ENCODE measurements at regions not wholly inside any gene's neighbourhood (a gene's known extent, or its start where the extent isn't known, plus 50 kb on each side); places are given as distances from the start of the nearest gene placed in this dataset.

DNA sequence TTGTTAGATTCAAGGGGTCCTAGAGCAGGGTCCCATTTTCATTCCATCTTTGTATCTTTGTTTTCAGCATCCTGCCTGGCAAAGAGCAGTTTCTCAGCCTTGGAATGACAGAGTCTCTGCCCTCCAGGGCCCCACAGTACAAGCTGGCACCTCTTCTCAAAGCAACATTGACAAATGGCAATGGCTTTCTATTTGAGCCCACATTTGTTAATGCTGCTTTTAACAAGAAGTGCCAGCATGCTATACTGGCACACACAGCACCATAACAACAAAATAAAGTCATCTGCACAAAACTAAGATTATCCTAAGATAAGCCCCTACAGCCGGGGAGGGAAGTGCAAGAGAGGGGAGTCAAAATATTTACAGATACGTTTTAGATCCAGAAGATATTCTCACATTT lies 309.7 kb upstream of the C11orf87 start:
- no peaks in the 10 kb centered on the region for H3K9me1 ChIP-seq (ENCODE audit: control insufficient read depth, insufficient read depth, low read length)
- H3K27me3 ChIP-seq (ENCODE audit: control insufficient read depth in 2 of 2, insufficient read depth in 2 of 2, low read length in 2 of 2), result no peaks in the 10 kb centered on the region
- FAIRE-seq (no peak), ATAC-seq (no peak), DNase-seq (ENCODE audit: extremely low read depth in 1 of 4, low spot score in 3 of 4) (no peak)
- BruUV-seq (replicated peaks), result no TSS peak
- TF ChIP-seq ZFP36 (IDR thresholded peaks at IDR 0.05; ENCODE audit: low read depth, low read length, partially characterized antibody), result no peak
- no peak for TF ChIP-seq PYGO2 (tag; IDR thresholded peaks at IDR 0.05)
- H3K9me3 ChIP-seq (replicated peaks; ENCODE audit: control insufficient read depth, insufficient read depth, low read depth, low read length), result no peaks in the 10 kb centered on the region
- H4K20me1 ChIP-seq (replicated peaks; ENCODE audit: control insufficient read depth, insufficient read depth, low read length), result no peaks in the 10 kb centered on the region
- H3K9ac ChIP-seq (ENCODE audit: insufficient read depth in 1 of 2, low read depth in 2 of 2, low read length in 2 of 2), result no peak overlapping the region
- no peaks in the 10 kb centered on the region for H3K4me1 ChIP-seq (replicated peaks in 1 of 2; ENCODE audit: control insufficient read depth in 2 of 2, insufficient read depth in 2 of 2, low read length in 2 of 2)
- H3K27ac ChIP-seq (ENCODE audit: extremely low read depth, low read depth, low read length), result no peak overlapping the region
- in situ Hi-C loops (cut with MboI) (no loop called here), intact Hi-C loops (cut with micrococcal nuclease) (no loop called here)
- WGBS (ENCODE audit: insufficient coverage, low coverage, missing lambda C conversion rate), result 3% methylated on average over 2 of the region's 2 CpGs
- H3K4me3 ChIP-seq, result no peak overlapping the region
- no peak overlapping the region for H3K4me2 ChIP-seq (ENCODE audit: insufficient read depth, low read length)
- H3K36me3 ChIP-seq (ENCODE audit: control insufficient read depth, insufficient read depth, low read length), result no peaks in the 10 kb centered on the region
- no peak overlapping the region for H2AFZ ChIP-seq (ENCODE audit: low read depth, low read length)
- H3K79me2 ChIP-seq (ENCODE audit: control insufficient read depth, insufficient read depth, low read length), result no peaks in the 10 kb centered on the region
- CTCF ChIA-PET (ENCODE audit: low intra/inter-chr PET ratio), result no interaction called here
- POLR2A ChIA-PET, result no interaction called here

DNA sequence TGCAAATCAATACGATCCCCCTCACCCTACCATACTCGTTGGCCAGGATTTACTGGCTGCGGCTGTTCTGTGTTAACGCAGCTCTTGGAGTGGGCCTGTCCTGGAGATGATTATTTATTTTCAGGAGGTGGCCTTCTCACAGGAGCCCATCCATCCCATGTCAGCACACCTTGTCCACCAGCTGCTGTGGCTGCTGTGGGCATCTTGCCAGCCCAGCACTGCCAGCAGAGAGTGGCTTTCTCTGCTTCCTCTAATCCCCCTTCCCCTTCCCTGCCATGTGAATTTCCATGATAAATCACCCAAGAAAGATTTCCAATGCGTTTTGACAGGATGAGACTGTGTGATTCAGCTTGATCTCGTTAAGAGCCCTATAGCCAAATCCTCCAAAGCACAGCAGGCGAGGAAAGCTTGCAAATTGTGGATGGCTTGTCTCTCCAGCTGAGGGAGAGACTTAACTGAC lies 309.1 kb upstream of the C11orf87 start:
- Histone ChIP-seq H3K36me3 (ENCODE audit: control insufficient read depth, insufficient read depth, low read length) (no peaks in the 10 kb centered on the region), H3K27ac (ENCODE audit: extremely low read depth, low read depth, low read length) (no peak overlapping the region), H3K79me2 (ENCODE audit: control insufficient read depth, insufficient read depth, low read length) (no peaks in the 10 kb centered on the region), H3K9me1 (ENCODE audit: control insufficient read depth, insufficient read depth, low read length) (no peaks in the 10 kb centered on the region), H3K4me1 (replicated peaks in 1 of 2; ENCODE audit: control insufficient read depth in 2 of 2, insufficient read depth in 2 of 2, low read length in 2 of 2) (no peaks in the 10 kb centered on the region), H3K4me3 (no peak overlapping the region), H4K20me1 (replicated peaks; ENCODE audit: control insufficient read depth, insufficient read depth, low read length) (no peaks in the 10 kb centered on the region), H3K9me3 (replicated peaks; ENCODE audit: control insufficient read depth, insufficient read depth, low read depth, low read length) (no peaks in the 10 kb centered on the region), H3K4me2 (ENCODE audit: insufficient read depth, low read length) (no peak overlapping the region), H3K27me3 (ENCODE audit: control insufficient read depth in 2 of 2, insufficient read depth in 2 of 2, low read length in 2 of 2) (no peaks in the 10 kb centered on the region), H2AFZ (ENCODE audit: low read depth, low read length) (no peak overlapping the region), H3K9ac (ENCODE audit: insufficient read depth in 1 of 2, low read depth in 2 of 2, low read length in 2 of 2) (no peak overlapping the region)
- FAIRE-seq (no peak), DNase-seq (ENCODE audit: extremely low read depth in 1 of 4, low spot score in 3 of 4) (no peak), ATAC-seq (no peak)
- no peak for TF ChIP-seq KDM5B (IDR thresholded peaks at IDR 0.05; ENCODE audit: insufficient replicate concordance, low read depth, low read length)
- TF ChIP-seq NFE2L1 (tag; IDR thresholded peaks at IDR 0.05; ENCODE audit: borderline replicate concordance, low read depth), result no peak
- WGBS (ENCODE audit: insufficient coverage, low coverage, missing lambda C conversion rate), result 0% methylated on average over 7 of the region's 7 CpGs
- CTCF ChIA-PET (ENCODE audit: low intra/inter-chr PET ratio), result no interaction called here
- POLR2A ChIA-PET, result no interaction called here
- no TSS peak for BruUV-seq (replicated peaks)
- in situ Hi-C loops (cut with MboI) (no loop called here), intact Hi-C loops (cut with micrococcal nuclease) (no loop called here)
